ENCODE measurements at regions not wholly inside any gene's neighbourhood (a gene's known extent, or its start where the extent isn't known, plus 50 kb on each side); places are given as distances from the start of the nearest gene placed in this dataset.

GRCh38 chr6:166810864-166811263, 145.5 kb downstream of the RNASET2 start:
- DNase-seq (ENCODE audit: low read depth), result no peak
- H3K4me3 ChIP-seq (ENCODE audit: low read depth, low read length), result no peak overlapping the region
- no peak for TF ChIP-seq CTCF (conservative IDR thresholded peaks at IDR 0.05; ENCODE audit: low read depth, low read length)

- no peak overlapping the region for H3K4me3 ChIP-seq (ENCODE audit: low read depth, low read length)
- DNase-seq (ENCODE audit: low read depth), result no peak
- TF ChIP-seq CTCF (conservative IDR thresholded peaks at IDR 0.05; ENCODE audit: low read depth, low read length), result no peak
Measured at GRCh38 chr6:166809721-166810120, 146.6 kb downstream of the RNASET2 start.

DNA sequence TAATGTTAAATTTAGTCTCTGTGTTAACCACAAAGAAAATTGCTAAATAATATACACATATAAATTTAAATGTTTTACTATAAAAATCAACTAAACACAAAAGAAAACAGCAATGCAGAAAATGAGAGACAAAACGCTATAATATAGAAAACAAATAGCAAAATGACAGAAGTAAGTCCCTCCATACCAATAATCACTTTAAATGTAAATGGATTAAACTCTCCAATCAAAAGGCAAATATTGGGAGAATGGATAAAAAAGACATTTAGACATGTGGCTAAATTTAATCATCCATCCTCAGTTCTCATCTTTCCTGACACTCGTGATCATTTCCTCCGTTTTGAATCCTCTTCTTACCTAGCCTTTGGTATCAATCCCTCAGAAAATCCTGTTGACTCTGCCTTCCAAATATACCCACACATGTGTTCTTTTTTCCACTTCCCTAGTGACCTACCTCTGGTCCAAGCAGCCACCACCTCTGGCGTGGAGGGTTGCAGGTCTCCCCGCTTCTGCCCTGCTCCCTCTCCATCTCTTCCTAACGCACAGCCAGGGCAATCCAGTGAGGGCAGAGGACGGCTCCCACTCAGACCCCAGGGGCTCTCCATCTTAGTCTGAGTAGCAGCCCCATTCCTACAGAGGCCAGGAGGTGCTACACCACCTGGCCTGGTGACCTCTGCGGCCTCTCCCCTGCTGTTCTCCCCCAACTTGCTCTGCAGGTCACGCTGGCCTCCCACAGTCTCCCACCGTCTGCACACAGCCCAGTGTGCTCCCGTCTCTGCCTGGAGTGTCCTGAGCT, 149.2 kb downstream of the RNASET2 start:
- no peak for TF ChIP-seq CTCF (conservative IDR thresholded peaks at IDR 0.05; ENCODE audit: low read depth, low read length)
- no peak for DNase-seq (ENCODE audit: low read depth)
- H3K4me3 ChIP-seq (ENCODE audit: low read depth, low read length), result no peak overlapping the region

GRCh38 chr6:166806217-166806838, 150.0 kb downstream of the RNASET2 start:
- H3K4me3 ChIP-seq (ENCODE audit: low read depth, low read length), result no peak overlapping the region
- DNase-seq (ENCODE audit: low read depth), result no peak
- no peak for TF ChIP-seq CTCF (conservative IDR thresholded peaks at IDR 0.05; ENCODE audit: low read depth, low read length)

GRCh38 chr6:166803471-166803870, 152.9 kb downstream of the RNASET2 start:
- DNase-seq (ENCODE audit: low read depth), result no peak
- TF ChIP-seq CTCF (conservative IDR thresholded peaks at IDR 0.05; ENCODE audit: low read depth, low read length), result no peak
- no peak overlapping the region for H3K4me3 ChIP-seq (ENCODE audit: low read depth, low read length)

DNA sequence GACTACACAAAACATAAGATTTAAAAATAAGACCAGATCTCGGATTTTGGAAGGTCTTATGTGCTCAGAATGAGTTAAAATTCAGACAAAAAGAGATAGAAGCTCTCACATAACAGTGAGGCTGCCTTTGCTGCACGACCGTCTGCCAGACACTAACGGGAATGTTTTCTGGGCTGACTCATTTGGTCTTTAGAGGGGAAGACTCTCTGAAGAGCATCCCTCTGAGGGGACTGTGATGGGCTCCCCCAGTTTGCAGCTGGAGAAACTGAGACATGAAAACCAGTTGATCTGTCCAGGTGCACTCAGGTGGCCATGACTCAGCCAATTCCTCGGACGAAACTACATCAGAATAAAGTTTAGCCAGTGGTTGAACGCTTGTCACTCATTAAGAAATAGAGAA, 153.9 kb downstream of the RNASET2 start:
- TF ChIP-seq CTCF (conservative IDR thresholded peaks at IDR 0.05; ENCODE audit: low read depth, low read length), result no peak
- DNase-seq (ENCODE audit: low read depth), result no peak

DNA sequence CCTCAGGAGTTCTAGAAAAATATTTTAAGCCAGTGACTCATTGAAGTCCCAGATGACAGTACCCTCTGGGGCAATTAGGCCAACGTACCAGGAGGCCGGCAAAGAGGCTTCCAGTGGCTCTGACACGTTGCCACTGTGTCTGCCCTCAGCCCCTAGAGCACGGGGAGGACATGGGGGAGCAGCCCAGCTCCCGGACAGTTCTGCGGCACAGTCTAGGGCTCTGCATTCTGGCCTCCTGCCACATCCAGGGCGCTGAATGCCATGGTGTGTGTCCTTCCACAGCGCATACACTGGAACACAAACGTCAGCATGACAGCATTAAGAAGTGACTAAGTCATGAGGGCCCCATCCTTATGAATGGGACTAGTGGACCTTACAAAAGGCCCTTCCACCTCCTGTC, 156.2 kb downstream of the RNASET2 start:
- TF ChIP-seq CTCF (conservative IDR thresholded peaks at IDR 0.05; ENCODE audit: low read depth, low read length), result no peak
- DNase-seq (ENCODE audit: low read depth), result no peak
- no peak overlapping the region for H3K4me3 ChIP-seq (ENCODE audit: low read depth, low read length)

More for the DNA sequence above, 153.9 kb downstream of the RNASET2 start:
- H3K4me3 ChIP-seq (ENCODE audit: low read depth, low read length), result no peak overlapping the region
